A673 (cell line): ENCODE measurements at regions not wholly inside any gene's neighbourhood (a gene's known extent, or its start where the extent isn't known, plus 50 kb on each side); places are given as distances from the start of the nearest gene placed in this dataset.

Experiments used
- CTCF ChIP-seq: fragments of 300-800, 200-600 bp; sonication (generic); conservative IDR thresholded peaks from 2 replicates; pipeline ENCODE4 v1.5.1; 2017; ENCODE audit warnings: low read depth, mild to moderate bottlenecking, antibody characterized with exemption, low read length, moderate library complexity, mixed read lengths
- EZH2 ChIP-seq: fragments of 200-600 bp; sonication (generic); IDR thresholded peaks from 2 replicates; pipeline ENCODE4 v1.6.1; 2017; ENCODE audit warnings: borderline replicate concordance, low read depth, mild to moderate bottlenecking, mixed read lengths, antibody characterized with exemption, low read length; ENCODE audit not compliant: poor library complexity, severe bottlenecking

DNA sequence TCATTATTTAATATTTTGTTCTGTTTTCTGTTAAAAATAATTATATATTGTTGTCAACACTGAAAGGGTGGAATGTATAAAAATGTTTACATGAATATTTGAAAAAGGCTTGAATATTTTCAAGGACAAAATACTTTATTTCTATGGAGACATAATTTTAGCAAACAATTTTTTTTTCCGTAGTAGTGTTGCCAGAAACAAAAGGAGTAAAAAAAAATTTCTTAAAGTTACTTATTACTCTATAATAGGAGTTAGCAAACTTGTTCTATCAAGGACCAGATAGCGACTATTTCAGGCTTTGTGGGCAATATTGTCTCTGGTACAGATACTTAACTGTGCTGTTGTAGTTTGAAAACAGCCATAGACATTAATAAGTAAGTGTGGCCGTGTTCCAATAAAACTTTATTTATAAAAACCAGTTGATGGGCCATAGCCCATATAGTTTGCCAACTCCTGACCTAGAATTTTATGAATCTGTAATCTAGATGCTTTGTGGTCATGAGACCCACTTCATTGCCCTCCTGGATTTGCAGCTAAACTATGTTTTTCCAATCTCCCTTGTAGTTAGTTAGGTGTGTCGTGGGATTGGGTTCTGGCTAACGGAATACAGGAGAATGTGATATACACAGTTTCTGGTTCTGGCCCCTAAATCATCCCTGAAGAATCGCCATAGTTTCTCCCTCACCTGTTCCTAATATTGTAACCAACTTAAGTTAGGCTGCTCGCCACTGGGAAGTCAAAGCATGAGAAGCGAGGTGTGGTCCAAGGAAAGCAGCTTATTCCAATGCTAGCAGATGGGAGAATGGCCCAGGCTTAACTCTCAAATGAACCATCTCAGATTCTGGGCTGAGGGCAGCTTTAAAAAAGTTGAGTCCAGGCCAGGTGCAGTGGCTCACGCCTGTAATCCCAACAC is 153.6 kb downstream of the ABCA8 start:
- no peak for TF ChIP-seq CTCF
- TF ChIP-seq EZH2: no peak
